ENCODE measurements at regions not wholly inside any gene's neighbourhood (a gene's known extent, or its start where the extent isn't known, plus 50 kb on each side); places are given as distances from the start of the nearest gene placed in this dataset.

DNA sequence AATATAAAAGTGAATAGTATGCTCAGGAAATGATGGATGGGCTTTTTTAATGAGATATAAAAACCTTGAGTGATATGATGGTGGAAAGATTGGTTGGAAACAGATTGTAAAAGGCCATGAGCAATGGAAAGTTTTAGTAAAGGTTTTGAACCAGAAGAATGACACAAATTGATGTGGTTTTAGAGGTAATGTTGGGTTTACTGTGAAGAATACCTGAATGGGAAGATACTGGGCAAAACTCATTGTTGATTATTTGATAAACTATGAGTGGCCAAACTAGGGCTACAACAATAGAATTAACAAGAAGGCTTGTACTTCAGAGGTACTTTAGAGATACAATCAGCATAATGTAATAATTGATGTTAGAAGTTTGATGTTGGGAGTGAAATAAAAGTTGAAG lies 108.5 kb downstream of the PTGS2 start:
- TF ChIP-seq GLI4 (tag by site-specific recombination; IDR thresholded peaks at IDR 0.05) (no peak), ZNF664 (tag by site-specific recombination; IDR thresholded peaks at IDR 0.05) (no peak)
- TF ChIP-seq, protein P1, sequence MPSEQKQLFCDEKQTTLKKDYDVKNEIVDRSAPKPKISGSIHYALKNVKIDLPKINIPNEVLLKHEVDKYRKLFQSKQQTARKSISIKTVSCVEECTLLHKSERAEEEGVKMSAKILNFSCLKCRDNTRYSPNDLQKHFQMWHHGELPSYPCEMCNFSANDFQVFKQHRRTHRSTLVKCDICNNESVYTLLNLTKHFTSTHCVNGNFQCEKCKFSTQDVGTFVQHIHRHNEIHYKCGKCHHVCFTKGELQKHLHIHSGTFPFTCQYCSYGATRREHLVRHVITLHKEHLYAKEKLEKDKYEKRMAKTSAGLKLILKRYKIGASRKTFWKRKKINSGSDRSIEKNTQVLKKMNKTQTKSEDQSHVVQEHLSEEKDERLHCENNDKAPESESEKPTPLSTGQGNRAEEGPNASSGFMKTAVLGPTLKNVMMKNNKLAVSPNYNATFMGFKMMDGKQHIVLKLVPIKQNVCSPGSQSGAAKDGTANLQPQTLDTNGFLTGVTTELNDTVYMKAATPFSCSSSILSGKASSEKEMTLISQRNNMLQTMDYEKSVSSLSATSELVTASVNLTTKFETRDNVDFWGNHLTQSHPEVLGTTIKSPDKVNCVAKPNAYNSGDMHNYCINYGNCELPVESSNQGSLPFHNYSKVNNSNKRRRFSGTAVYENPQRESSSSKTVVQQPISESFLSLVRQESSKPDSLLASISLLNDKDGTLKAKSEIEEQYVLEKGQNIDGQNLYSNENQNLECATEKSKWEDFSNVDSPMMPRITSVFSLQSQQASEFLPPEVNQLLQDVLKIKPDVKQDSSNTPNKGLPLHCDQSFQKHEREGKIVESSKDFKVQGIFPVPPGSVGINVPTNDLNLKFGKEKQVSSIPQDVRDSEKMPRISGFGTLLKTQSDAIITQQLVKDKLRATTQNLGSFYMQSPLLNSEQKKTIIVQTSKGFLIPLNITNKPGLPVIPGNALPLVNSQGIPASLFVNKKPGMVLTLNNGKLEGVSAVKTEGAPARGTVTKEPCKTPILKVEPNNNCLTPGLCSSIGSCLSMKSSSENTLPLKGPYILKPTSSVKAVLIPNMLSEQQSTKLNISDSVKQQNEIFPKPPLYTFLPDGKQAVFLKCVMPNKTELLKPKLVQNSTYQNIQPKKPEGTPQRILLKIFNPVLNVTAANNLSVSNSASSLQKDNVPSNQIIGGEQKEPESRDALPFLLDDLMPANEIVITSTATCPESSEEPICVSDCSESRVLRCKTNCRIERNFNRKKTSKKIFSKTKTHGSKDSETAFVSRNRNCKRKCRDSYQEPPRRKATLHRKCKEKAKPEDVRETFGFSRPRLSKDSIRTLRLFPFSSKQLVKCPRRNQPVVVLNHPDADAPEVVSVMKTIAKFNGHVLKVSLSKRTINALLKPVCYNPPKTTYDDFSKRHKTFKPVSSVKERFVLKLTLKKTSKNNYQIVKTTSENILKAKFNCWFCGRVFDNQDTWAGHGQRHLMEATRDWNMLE (tag by site-specific recombination; conservative IDR thresholded peaks at IDR 0.05; ENCODE audit: low read depth): no peak
- Histone ChIP-seq H3K4me3 (ENCODE audit: low read depth, low read length) (no peak overlapping the region), H3K4me1 (ENCODE audit: control insufficient read depth, insufficient read depth, low read length) (no peaks in the 10 kb centered on the region), H3K27ac (ENCODE audit: extremely low read depth, low read depth, low read length) (no peak overlapping the region), H3K9me3 (ENCODE audit: control insufficient read depth, insufficient read depth, low read depth, low read length) (no peaks in the 10 kb centered on the region), H3K36me3 (ENCODE audit: control insufficient read depth in 2 of 2, insufficient read depth in 1 of 2, low read length in 2 of 2) (no peaks in the 10 kb centered on the region)
- ChIA-PET POLR2A (no interaction called here), CTCF (no interaction called here)

DNA sequence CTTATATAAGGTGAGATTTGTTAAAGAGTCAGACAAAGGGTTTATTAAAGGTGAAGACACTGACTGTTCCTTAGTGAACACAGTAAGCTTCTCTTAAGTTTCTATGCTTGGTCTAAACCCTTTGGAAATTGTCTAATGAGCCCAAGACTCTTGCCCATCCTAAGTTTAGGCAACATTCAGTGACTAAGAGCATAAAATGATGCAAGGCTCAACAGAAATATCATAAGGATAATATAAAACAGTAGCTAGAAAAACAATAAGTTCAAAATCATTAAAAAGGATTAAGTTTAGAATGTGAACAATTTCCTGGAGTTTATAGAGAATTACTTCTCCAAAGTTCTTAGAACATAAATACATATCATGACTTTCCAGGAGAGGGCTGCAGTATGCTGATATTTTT lies 108.9 kb upstream of the PDC start:
- CTCF ChIA-PET: no interaction called here
- no peaks in the 10 kb centered on the region for H3K4me1 ChIP-seq (ENCODE audit: control insufficient read depth, insufficient read depth, low read length)
- no peak overlapping the region for H3K4me3 ChIP-seq (ENCODE audit: low read depth, low read length)
- no peaks in the 10 kb centered on the region for H3K9me3 ChIP-seq (ENCODE audit: control insufficient read depth, insufficient read depth, low read depth, low read length)
- POLR2A ChIA-PET: no interaction called here
- no peak overlapping the region for H3K27ac ChIP-seq (ENCODE audit: extremely low read depth, low read depth, low read length)
- no peak for TF ChIP-seq GLIS2 (tag by site-specific recombination; IDR thresholded peaks at IDR 0.05)
- no peak for TF ChIP-seq GFI1B (tag by site-specific recombination; IDR thresholded peaks at IDR 0.05)
- no peak for TF ChIP-seq SETDB1 (IDR thresholded peaks at IDR 0.05; ENCODE audit: insufficient read length, low read length)
- no peak for TF ChIP-seq ZNF558 (tag by site-specific recombination; IDR thresholded peaks at IDR 0.05)
- no peak for TF ChIP-seq ZFP3 (tag by site-specific recombination; IDR thresholded peaks at IDR 0.05; ENCODE audit: low read depth)
- no peak for TF ChIP-seq ZNF837 (tag by site-specific recombination; IDR thresholded peaks at IDR 0.05)
- TF ChIP-seq ZNF24 (tag by site-specific recombination; IDR thresholded peaks at IDR 0.05): no peak
- TF ChIP-seq ZNF514 (tag by site-specific recombination; IDR thresholded peaks at IDR 0.05): no peak
- no peak for TF ChIP-seq ZNF184 (tag by site-specific recombination; IDR thresholded peaks at IDR 0.05)
- TF ChIP-seq WT1 (tag by site-specific recombination; IDR thresholded peaks at IDR 0.05): no peak
- TF ChIP-seq ZNF670 (tag by site-specific recombination; IDR thresholded peaks at IDR 0.05; ENCODE audit: low read depth): no peak
- TF ChIP-seq, protein P2, sequence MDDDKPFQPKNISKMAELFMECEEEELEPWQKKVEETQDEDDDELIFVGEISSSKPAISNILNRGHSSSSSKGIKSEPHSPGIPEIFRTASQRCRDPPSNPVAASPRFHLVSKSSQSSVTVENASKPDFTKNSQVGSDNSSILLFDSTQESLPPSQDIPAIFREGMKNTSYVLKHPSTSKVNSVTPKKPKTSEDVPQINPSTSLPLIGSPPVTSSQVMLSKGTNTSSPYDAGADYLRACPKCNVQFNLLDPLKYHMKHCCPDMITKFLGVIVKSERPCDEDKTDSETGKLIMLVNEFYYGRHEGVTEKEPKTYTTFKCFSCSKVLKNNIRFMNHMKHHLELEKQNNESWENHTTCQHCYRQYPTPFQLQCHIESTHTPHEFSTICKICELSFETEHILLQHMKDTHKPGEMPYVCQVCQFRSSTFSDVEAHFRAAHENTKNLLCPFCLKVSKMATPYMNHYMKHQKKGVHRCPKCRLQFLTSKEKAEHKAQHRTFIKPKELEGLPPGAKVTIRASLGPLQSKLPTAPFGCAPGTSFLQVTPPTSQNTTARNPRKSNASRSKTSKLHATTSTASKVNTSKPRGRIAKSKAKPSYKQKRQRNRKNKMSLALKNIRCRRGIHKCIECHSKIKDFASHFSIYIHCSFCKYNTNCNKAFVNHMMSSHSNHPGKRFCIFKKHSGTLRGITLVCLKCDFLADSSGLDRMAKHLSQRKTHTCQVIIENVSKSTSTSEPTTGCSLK (tag by site-specific recombination; IDR thresholded peaks at IDR 0.05): no peak
- TF ChIP-seq, protein P3, sequence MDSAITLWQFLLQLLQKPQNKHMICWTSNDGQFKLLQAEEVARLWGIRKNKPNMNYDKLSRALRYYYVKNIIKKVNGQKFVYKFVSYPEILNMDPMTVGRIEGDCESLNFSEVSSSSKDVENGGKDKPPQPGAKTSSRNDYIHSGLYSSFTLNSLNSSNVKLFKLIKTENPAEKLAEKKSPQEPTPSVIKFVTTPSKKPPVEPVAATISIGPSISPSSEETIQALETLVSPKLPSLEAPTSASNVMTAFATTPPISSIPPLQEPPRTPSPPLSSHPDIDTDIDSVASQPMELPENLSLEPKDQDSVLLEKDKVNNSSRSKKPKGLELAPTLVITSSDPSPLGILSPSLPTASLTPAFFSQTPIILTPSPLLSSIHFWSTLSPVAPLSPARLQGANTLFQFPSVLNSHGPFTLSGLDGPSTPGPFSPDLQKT (IDR thresholded peaks at IDR 0.05; ENCODE audit: borderline replicate concordance, low read depth, low read length): no peak
- TF ChIP-seq, protein P4, sequence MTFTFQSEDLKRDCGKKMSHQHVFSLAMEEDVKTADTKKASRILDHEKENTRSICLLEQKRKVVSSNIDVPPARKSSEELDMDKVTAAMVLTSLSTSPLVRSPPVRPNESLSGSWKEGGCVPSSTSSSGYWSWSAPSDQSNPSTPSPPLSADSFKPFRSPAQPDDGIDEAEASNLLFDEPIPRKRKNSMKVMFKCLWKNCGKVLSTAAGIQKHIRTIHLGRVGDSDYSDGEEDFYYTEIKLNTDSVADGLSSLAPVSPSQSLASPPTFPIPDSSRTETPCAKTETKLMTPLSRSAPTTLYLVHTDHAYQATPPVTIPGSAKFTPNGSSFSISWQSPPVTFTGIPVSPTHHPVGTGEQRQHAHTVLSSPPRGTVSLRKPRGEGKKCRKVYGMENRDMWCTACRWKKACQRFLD (tag by site-specific recombination; IDR thresholded peaks at IDR 0.05): no peak
- no peak for TF ChIP-seq ZNF843 (tag by site-specific recombination; IDR thresholded peaks at IDR 0.05)
- no peak for TF ChIP-seq ZNF221 (tag by site-specific recombination; IDR thresholded peaks at IDR 0.05; ENCODE audit: borderline replicate concordance)
- TF ChIP-seq, protein P5, sequence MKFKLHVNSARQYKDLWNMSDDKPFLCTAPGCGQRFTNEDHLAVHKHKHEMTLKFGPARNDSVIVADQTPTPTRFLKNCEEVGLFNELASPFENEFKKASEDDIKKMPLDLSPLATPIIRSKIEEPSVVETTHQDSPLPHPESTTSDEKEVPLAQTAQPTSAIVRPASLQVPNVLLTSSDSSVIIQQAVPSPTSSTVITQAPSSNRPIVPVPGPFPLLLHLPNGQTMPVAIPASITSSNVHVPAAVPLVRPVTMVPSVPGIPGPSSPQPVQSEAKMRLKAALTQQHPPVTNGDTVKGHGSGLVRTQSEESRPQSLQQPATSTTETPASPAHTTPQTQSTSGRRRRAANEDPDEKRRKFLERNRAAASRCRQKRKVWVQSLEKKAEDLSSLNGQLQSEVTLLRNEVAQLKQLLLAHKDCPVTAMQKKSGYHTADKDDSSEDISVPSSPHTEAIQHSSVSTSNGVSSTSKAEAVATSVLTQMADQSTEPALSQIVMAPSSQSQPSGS (tag by site-specific recombination; IDR thresholded peaks at IDR 0.05; ENCODE audit: low read depth): no peak
- H3K36me3 ChIP-seq (ENCODE audit: control insufficient read depth in 2 of 2, insufficient read depth in 1 of 2, low read length in 2 of 2): no peaks in the 10 kb centered on the region

Measured in HEK293 (cell line).